Peyer's patch (tissue), 4 donors: ENCODE measurements at regions not wholly inside any gene's neighbourhood (a gene's known extent, or its start where the extent isn't known, plus 50 kb on each side); places are given as distances from the start of the nearest gene placed in this dataset.

ENCODE experiments used
- POLR2A ChIP-seq, 2 donors: fragments of 450-650 bp; IDR thresholded peaks; one replicate each; pipeline ENCODE4 v1.5.1; 2017; ENCODE audit warnings: antibody characterized with exemption in 2 of 2, mild to moderate bottlenecking in 2 of 2, moderate library complexity in 2 of 2
- TF ChIP-seq, protein P1 (sequence below), 6 experiments: fragments of 450-650 bp in 4 of 6; fragments of 200-600 bp in 2 of 6; sonication (generic) in 1 of 6; IDR thresholded peaks; one replicate each; pipeline ENCODE4 v1.5.1; 2017 to 2019; ENCODE audit warnings: antibody characterized with exemption in 6 of 6, mild to moderate bottlenecking in 3 of 6, moderate library complexity in 1 of 6

DNA sequence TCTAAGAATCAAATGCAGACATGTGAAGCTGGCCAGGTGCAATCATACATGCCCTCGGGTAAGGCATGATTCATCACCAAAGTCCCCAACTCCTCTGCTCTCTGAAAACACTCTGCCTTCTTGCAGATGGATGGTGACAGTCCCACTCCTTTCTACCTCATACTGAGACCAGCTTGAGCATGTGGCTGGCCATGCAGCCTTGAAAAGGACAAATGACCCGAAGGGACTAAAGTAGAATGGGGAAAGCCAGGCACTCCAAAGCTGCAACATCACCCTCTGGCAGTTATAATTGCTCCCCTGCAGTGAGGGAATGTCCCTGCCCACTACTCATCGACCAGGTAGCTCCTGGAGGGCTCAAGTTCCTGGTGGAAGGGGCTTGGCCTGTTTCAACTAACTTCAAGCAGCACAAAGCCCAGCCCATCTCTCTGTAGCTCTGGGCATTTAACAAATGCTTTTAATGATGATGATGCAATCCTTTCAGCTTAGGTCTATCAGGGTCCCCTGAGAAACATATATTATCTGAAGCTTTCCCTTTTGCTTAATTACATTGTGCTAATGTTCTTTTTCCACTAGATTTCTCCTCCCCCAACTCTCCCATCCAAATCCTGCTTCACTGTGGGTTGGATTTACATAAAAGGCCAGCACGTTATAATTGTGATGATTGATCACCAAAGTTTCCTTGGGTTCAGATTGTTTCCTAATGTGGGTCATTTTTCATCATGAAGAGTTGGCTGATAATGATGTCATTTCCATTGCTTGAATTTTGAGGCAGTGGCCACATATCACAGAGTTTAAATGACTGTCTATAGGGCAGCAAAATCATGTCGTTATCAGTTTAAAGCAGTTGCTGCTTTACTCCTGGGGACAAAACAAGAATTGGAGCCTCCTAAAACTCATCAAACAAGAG, 436.5 kb upstream of the SLC30A5 start:
- TF ChIP-seq POLR2A (IDR thresholded peaks at IDR 0.05) = no peak
- TF ChIP-seq, protein P1, sequence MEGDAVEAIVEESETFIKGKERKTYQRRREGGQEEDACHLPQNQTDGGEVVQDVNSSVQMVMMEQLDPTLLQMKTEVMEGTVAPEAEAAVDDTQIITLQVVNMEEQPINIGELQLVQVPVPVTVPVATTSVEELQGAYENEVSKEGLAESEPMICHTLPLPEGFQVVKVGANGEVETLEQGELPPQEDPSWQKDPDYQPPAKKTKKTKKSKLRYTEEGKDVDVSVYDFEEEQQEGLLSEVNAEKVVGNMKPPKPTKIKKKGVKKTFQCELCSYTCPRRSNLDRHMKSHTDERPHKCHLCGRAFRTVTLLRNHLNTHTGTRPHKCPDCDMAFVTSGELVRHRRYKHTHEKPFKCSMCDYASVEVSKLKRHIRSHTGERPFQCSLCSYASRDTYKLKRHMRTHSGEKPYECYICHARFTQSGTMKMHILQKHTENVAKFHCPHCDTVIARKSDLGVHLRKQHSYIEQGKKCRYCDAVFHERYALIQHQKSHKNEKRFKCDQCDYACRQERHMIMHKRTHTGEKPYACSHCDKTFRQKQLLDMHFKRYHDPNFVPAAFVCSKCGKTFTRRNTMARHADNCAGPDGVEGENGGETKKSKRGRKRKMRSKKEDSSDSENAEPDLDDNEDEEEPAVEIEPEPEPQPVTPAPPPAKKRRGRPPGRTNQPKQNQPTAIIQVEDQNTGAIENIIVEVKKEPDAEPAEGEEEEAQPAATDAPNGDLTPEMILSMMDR (IDR thresholded peaks at IDR 0.05) = no peak
